HG02884 (cell line): ENCODE measurements at regions not wholly inside any gene's neighbourhood (a gene's known extent, or its start where the extent isn't known, plus 50 kb on each side); places are given as distances from the start of the nearest gene placed in this dataset.

Experiments
- ATAC-seq: cut with Tn5 transposase; IDR thresholded peaks from one replicate; pipeline ENCODE4 v1.9.1; 2021; ENCODE audit warnings: mild to moderate bottlenecking, moderate library complexity; ENCODE audit not compliant: unreplicated experiment

- ATAC-seq: no peak
Observed at GRCh38 chr1:57957576-57957975, 533.7 kb upstream of the DAB1 start.

GRCh38 chr1:57951390-57951789 is 527.5 kb upstream of the DAB1 start:
- ATAC-seq: no peak

GRCh38 chr1:57949168-57949567 is 525.3 kb upstream of the DAB1 start:
- ATAC-seq: no peak

GRCh38 chr1:57947471-57947870 is 523.6 kb upstream of the DAB1 start:
- ATAC-seq: no peak

- no peak for ATAC-seq
Observed at GRCh38 chr1:57945045-57945444, 521.2 kb upstream of the DAB1 start.

- no peak for ATAC-seq
Observed at GRCh38 chr1:57943365-57943764, 519.5 kb upstream of the DAB1 start.

GRCh38 chr1:57934745-57935144 is 510.9 kb upstream of the DAB1 start:
- ATAC-seq: no peak

GRCh38 chr1:57927003-57927402 is 503.1 kb upstream of the DAB1 start:
- no peak for ATAC-seq

GRCh38 chr1:57926025-57926552 is 502.2 kb upstream of the DAB1 start:
- ATAC-seq: no peak

- no peak for ATAC-seq
Observed at GRCh38 chr1:57925226-57925625, 501.4 kb upstream of the DAB1 start.

- ATAC-seq: no peak
Observed at GRCh38 chr1:57922130-57922529, 498.3 kb upstream of the DAB1 start.

- ATAC-seq: no peak
Observed at GRCh38 chr1:57916041-57916440, 492.2 kb upstream of the DAB1 start.

GRCh38 chr1:57911427-57911826 is 487.6 kb upstream of the DAB1 start:
- no peak for ATAC-seq

GRCh38 chr1:57910782-57911181 is 486.9 kb upstream of the DAB1 start:
- no peak for ATAC-seq

GRCh38 chr1:57910305-57910704 is 486.4 kb upstream of the DAB1 start:
- ATAC-seq: no peak

GRCh38 chr1:57908147-57908890 is 484.5 kb upstream of the DAB1 start:
- no peak for ATAC-seq

- no peak for ATAC-seq
Observed at GRCh38 chr1:57901208-57901919, 477.5 kb upstream of the DAB1 start.

GRCh38 chr1:57898531-57898930 is 474.7 kb upstream of the DAB1 start:
- ATAC-seq: no peak

- ATAC-seq: no peak
Observed at GRCh38 chr1:57897581-57897980, 473.7 kb upstream of the DAB1 start.

GRCh38 chr1:57894315-57894714 is 470.5 kb upstream of the DAB1 start:
- no peak for ATAC-seq

GRCh38 chr1:57889676-57890320 is 465.9 kb upstream of the DAB1 start:
- ATAC-seq: no peak
